AML-193 (cell line): ENCODE measurements at regions not wholly inside any gene's neighbourhood (a gene's known extent, or its start where the extent isn't known, plus 50 kb on each side); places are given as distances from the start of the nearest gene placed in this dataset.
"Not testable (repeated sequence)": the region's sequence is repeated elsewhere in the genome, so short reads cannot be mapped to it uniquely, and the experiment has no call there.

Experiments
- DNase-seq, 2 experiments: peaks; one replicate each; lab custom pipeline; 2025; lab: John Stamatoyannopoulos, UW

DNA sequence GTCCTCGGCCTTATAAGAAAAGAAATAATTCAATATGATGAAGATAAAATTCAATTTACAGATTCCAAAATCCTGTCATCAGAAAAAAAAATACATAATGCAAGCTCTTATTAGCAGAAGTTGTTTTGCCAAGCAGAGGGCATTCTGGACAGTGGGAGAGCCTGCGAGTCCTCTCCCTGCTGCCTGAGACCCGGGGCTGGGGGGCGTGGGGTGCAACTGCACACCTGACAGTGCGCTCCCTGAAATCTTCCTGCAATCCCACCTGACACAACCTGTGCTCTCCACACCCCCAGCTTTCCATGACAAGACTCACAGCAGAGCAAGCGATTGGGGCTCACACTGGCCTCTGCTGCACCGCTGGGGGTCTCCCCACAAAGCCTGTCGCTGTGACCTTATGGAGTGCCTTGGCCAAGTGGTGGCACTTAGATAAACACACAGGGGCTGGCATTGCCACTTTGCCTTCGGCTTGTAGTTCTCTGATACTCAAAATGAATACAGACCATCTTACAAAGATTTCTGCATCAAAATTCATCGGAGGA, 130.3 kb upstream of the PDE10A start:
- no peak for DNase-seq

DNA sequence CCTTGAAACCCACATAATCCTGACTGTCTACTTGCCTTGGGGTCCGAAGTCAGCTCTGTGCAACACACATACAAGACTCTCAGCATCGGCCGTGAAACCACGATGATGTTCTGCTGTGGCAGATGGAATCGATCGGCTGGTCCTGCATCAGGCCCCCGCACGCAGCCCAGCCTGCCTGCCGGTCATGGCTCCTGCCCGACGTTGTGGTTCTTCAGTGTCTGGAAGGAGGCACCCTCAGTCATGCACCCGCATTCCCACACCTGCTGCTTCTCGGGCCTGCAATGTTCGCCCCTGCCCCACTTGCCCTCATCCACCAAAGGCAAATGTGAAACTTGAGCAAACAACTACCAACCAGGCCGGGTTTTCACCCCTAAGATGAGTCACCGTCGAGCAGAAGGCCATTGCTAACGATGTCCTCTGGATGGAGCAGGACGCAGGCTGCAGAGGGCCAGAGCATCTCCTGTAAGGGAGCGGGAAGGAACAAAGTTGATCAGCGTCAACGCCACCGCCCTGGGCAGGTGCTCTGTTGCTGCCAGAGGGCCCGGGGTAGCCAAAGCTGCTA, 128.9 kb upstream of the PDE10A start:
- DNase-seq, result no peak

DNA sequence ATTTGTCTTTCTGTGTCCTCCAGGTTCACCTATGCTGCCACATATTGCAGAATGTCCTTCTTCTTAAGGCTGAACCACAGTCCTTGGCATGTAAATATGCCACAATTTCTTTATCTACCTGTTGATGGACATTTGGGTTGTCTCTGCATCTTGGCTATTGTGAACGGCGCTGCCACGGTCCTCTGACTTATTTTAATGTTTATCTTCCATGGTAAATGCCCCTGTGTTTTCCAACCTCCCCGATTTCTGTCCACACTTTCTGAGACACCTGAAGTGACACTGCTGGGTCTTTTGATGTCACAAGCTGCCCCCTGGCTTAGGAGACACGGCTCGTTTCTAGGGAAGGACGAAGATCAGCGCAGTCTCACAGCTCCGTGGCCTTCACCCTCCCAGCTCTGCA, 128.3 kb upstream of the PDE10A start:
- no peak for DNase-seq

DNA sequence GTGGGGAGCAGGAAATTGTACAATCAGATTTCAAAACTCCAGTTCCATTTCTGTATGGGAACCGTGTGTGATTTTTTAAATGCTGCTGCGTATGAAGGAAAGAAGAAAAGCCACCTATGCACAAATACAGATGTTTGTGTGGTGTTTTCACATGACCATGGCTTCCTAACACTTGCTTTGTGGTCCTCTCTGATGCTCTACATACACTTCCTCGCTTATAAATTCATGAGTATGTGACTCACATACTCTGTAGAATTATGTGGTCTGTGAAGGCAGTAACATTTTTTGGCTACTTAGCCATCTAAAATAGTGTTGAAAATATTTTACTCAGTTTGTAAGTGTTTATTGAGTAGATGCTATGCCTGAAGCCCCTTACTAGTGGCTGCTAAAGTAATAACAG, 119.8 kb upstream of the PDE10A start:
- DNase-seq, result no peak

DNA sequence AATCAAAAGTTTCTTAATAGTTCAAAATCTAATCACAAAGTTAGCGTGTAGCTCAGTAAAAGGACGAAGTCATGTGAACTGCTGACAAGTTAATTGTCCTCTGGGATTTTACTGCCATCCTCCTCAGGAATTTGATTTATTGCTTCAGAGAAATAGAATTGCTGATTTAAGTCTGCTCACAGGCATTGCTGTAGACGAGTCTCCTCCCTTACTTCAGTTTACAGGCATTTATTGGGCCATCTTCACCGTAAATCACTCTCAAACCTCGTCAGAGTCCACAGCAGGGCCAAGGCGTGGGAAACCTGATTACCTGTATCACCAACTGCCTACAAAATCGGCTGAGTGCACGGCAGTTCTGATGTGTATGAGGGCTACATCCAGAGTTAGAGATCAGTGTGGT, 119.1 kb upstream of the PDE10A start:
- no peak for DNase-seq

DNA sequence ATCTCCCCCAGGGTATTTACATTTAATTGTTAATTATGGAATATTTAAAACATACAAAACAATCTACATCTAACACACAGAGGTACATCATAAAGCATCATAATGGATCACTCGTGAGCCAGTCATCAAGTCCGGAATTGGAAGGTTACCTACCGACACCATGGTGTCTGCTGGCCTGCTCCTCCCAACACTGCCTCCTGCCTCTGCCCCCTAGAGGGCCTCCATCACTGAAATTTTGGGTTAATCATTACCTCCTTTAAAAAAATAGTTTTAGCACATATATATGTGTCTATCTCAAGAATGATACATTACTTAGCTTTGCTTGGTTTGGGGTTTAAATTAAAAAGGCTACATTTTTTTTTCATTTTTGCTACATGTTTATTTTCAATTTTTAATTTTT, 114.6 kb upstream of the PDE10A start:
- DNase-seq, result no peak

DNA sequence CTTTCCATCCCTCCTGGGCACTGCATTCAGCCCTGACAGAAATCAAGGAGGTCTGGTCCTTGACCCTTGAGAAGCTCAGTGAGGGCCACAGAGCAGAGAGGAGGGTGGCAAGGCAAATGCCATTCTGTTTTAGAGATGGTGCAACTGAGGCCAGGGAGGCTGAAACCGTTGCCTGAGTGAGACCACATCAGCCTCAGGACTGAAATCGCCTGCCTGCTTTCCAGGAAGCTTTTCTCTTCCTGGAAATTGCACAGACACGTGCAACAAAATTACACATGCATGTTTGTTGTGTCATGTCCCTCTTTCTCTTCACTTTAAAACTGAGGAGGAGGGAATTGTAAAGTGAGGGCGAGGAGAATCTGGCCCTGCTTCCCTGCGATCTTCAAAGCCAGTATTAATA, 113.7 kb upstream of the PDE10A start:
- DNase-seq, result no peak

DNA sequence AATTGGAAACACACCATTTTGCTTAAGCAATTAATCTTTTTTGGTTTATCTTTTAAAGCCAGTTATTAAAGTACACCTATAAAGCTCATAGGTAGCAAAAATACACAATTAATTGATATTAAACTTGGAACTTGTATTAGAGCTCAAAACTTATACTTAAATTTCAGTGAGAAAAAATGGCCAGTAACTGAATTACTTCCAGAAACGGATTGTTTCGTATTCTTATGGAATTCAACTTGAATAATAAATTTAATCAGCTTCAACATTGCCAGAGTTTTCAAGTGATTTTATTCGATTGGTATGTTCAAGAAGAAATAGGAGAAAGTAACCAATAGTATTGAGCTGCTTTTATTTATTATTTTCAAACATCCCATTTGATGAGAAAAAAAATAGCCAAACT, 112.7 kb upstream of the PDE10A start:
- DNase-seq, result no peak

DNA sequence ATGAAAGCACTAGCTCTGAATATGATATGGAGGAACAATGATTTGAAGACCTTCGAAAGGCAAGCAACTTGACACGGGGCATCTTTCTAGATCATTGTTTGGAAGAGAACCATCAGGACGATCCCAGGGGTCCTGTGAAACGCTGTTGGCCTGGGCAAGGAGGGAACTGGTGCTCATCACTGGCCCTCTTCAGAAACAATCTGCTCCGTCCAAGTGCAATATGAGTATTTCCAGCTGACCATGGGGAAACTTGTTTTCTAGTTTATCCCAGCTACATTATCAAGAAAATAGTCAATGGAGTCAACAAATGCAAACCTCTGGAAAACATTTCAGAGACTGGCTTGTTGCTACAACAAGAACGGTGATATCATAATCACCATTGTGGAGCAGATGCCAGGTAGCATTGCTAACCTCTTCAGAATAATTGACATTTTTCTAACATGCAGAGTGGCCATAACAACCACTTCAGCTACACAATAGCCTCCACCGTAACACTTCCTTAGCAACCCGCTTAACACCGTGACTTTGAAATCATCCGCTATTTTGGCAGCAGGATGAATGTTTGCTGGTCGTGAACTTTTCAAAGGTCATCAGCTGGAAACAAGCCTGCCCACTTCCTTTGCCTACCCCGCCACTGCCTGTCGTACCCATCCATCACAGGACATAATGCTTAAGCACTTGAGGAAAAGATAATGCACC, 112.0 kb upstream of the PDE10A start:
- no peak for DNase-seq

DNA sequence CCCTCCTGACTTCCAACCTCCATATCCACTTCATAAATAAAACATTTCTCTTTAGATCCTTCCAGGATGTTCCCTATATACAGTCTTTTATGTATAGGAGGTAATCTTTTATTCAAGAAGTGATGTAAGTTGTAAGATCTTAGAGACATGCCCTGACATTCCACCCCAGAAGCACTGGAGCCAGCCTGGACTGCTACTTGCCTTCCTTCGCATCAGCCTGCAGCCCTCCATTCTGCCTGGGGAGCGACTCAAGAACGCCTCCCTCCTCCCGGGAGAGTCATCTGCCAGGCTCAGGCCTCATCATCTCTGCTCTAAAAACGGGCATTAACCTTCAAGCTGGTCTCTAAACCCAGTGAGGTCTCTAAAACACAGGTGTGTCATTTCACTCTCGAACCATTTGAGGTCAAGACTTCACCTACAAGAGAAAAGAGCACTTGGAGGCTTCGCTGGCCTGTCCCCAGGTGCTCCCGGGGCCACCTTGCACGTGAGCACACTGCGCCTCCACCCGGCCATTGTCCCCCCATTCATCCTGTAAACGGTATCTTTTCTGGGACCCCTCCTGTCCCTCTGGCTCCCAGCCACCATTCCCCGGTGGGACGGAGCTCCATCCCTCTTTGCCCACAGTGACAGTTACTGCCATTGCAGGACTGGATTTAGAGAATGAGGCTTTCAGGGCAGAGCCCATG, 107.5 kb upstream of the PDE10A start:
- no peak for DNase-seq

DNA sequence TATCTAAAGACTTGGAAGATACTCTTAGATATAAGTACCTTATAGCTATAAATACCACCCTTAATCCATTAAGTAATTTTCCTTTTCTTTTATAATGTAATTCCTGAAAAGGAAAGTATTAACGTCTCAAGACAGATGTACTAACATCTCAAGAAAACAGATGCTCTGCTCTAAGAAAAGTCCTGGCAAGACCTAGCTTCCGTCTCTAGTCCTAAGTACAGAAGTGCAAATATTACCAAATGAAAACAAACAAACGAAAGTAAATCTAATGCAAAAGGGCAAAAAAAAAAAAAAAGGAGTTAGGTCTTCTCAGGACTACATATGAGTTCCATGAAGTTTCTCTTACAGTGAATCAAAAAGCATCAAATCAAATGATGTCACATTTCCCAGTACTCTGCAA, 106.8 kb upstream of the PDE10A start:
- DNase-seq, result no peak

DNA sequence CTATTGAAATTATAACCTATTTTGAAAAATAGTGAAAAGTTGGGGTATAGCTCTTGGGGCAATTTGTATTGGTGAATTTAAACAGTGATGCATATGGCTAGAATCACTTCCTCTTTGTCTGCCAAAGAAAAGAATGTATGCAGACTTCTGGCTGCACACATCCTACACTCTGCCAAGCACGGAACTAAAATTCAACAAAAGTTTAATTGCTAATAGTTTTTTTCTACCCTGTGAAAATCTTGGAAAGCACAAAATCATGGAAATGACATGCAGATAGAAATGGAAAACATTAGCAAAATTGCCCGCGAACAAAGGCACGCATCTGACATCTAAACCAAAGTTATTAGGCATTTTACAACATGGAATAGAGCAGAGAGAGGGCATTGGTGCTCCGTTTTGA, 106.4 kb upstream of the PDE10A start:
- no peak for DNase-seq

DNA sequence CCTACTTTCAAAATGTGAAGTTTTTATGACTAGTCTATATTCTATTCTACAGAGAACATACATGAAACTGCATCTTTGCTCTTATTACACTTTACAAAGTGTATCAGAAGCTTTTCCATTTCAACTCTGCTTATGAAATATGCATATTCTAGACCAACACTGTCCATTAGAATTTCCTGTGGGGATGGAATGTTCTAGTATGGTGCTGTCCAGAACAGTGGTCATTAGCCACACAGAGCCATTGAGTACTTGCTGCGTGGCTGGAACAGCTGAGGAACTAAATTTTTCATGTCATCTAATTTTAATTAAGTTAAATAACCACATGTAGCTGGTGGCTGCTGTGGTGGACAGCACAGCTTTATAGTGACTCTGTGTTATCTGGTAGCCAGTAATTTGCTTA, 105.9 kb upstream of the PDE10A start:
- DNase-seq, result no peak

DNA sequence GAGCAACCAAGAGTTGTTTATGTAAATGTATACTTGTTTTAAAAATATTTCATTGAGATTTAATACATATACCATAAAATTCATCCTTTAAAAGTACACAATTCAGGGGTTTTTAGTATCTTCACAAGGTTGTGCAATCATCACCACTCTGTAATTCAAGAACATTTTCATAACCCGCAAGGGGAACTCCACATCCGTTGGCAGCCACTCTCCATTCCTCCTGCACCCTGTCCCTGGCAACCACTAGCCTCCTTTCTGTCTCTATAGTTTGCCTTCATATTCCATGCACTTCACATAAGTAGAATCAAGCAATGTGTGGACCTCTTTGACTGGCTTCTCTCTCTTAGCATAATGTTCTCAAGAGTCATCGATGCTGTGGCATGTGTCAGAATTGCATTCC, 104.2 kb upstream of the PDE10A start:
- DNase-seq, result no peak

DNA sequence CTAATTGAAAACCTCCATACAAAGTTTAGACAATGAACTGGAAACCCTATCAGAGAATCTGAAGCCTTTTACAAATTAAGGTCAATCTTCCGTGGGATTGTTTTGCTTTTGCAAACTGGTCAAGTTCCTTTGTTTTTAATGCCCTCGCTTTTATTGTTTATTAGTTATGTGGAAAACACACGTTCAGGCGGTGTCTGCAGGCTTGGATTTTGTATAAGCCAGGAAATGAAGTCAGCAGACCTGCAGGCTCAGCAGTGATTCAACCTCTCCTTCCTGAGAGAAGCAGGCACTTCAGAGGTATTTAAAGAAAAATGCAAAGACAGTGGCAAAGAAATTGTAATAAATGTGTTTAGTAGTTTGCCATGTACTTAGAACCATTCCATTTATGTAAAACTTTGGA, 103.4 kb upstream of the PDE10A start:
- no peak for DNase-seq

DNA sequence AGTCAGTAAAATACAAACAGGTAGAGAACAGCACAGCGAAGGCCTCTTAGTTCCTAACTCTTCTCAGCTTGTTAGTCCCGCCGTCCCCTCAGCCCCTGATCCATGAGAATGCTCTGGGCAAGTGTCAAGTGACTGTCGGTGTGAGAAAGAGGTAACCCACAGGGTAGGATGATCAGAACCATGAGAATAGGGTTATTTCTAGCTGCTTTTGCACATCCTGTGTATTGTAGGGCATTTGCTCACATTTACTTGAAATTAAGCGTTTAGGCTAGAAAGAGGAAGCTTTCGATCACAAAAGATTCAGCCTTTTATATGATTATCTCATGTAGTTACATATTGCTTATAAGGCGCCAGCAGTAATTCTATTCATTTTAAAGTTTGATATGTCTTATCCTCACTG, 103.0 kb upstream of the PDE10A start:
- no peak for DNase-seq

DNA sequence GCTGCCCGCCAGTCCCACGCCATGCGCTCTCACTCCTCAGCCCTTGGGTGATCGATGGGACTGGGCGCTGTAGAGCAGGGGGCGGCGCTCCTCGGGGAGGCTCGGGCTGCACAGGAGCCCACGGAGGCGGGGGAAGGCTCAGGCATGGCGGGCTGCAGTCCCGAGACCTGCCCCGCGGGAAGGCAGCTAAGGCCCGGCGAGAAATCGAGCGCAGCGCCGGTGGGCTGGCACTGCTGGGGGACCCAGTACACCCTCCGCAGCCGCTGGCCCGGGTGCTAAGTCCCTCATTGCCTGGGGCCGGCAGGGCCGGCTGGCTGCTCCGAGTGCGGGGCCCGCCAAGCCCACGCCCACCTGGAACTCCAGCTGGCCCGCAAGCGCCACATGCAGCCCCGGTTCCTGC, 102.2 kb upstream of the PDE10A start:
- not testable (repeated sequence) for DNase-seq

DNA sequence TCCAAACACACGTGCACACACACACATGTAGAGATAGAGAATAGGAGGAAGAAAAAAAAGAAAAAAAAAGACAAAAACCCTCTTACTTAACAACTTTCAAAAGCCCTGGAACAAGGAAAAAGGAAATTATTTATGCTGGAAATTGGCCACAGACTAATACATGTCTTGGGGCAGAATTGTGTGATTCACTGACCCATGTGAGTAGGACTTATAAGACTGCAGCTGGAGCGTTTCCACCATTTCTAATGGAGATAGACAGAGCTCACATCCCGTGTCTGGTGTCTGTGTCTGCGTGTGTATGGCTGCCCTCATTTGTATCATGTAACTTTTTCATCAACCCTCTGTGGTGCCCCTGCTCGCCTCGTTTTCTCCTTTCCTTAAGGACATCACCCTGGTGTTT, 99.8 kb upstream of the PDE10A start:
- DNase-seq, result no peak

DNA sequence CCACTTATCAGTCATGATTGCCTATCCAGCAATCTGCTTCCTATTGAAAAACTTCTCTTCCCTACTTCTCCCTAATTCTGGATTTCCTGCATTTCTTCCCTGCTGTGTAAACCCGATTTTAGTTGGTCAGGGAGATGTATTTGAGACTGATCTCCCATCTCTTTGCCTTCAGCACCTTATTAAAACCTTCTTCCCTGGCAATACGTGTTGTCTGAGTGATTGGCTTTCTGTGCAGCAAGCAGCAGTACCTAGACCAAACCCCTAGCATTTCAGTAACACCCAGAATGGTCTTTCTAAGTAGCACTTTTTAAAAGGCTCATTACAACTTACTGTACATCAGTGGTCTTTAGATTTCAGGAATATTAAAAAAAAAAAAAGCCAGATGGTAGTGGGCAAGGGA, 99.1 kb upstream of the PDE10A start:
- no peak for DNase-seq

DNA sequence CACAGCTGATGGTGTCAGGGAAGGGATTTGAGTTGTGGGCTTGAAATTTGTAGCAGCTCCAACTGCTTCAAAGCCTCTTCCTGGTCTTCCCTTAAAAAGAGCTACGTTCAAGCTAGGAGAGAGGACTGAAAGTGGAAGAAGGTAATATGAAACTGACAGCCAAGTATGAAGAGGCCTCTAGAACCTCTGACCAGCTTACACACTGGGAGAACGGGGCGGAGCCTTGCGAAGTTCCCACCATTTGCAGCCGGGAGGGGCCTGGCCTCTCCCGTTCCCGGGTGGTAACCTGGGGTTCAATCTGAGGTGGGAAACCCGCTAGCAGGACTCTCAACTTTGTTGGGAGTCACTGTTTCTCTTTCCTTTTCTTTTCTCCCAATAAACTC, 97.8 kb upstream of the PDE10A start:
- DNase-seq, result no peak

DNA sequence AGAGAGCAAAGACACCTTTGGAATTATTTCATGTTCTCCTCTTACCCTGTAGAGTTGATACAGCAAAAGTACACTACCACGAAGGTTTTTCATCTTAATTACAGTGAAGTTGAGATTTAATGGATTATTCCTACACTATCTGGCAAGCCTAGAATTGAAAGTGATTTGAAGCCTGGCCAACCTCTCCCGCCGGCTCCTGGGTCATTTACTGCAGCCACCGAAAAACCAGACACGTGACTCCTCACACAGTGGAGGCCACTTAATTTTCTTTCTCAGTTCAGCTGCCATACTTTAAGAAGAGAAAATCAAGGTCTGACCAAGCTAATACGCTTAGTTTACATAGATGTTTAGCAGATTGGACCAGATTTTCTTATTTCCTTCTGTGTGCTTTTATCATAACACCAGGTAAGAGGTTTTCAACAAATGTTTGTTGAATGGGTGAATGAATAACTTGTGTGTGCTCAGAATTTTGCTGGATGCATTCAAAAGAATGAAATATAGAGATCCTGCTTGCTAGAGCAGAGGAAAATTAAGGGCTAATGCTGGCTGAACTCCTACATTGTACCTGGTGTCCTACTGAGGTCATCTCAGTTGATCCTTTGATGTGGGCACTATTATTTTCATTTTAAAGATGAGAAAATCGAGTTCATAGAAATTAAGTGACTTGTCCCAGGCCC, 97.2 kb upstream of the PDE10A start:
- no peak for DNase-seq

DNA sequence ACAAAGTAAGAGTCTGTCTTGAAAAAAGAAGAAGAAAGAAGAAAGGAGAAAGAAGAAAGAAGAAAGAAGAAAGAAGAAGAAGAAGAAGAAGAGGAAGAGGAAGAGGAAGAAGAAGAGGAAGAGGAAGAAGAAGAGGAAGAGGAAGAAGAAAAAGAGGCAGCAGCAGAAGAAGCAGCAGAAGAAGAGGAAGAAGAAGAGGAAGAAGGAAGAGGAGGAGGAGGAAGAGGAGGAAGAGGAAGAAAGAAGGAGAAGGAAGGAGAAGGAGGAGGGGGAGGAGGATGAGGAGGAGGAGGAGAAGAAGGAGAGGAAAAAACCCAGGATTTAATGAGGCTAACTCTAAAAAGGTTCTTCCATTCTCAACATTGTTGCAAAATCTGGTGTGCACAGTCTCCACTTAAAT, 95.4 kb upstream of the PDE10A start:
- no peak for DNase-seq

DNA sequence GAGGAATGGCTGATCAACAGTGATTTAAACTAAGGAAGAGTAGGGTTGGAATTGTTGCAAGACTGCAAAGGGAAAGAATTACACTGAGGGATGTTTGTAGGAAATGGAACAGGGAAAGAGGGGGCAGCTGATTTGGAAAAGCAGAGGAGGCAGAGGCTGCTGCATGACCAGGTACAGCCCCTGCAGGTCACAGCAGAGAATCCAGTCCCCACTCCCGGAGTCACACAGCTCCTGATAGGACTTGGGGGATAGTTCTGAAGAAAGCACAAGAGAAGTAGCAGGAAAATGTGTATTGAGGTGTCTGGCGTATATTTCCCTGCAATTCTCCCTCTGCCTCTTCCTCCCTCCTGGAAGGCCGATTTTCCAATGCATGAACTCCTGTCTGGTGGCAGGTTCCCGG, 92.5 kb upstream of the PDE10A start:
- no peak for DNase-seq
